ENCODE measurements at regions not wholly inside any gene's neighbourhood (a gene's known extent, or its start where the extent isn't known, plus 50 kb on each side); places are given as distances from the start of the nearest gene placed in this dataset.

DNA sequence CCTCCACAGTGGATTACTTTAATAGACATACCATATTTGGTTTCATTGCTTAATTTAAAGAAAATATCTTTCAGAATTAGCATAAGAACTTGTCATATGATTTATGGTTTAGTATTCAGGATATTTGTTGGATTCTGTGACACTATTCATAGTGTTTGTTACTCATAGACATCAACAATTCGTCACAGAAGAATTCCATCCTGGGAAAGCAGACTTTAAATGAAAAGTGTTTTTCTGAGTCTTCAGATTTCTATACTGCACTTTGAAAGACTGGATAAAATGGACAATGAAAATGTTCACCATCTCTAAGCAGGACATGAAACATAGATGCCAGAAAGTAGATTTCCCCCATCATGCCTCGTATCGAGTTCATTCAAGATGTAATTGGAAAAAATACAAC, 435.6 kb upstream of the ONECUT1 start:
- Histone ChIP-seq H3K27ac (no peak overlapping the region), H3K9me3 (no peaks in the 10 kb centered on the region), H3K27me3 (no peaks in the 10 kb centered on the region), H3K4me1 (no peaks in the 10 kb centered on the region), H3K36me3 (no peaks in the 10 kb centered on the region), H3K4me3 (no peak overlapping the region)
- no peak for ATAC-seq
- TF ChIP-seq POLR2AphosphoS5 (IDR thresholded peaks at IDR 0.05) (no peak), POLR2A (IDR thresholded peaks at IDR 0.05) (no peak), EP300 (IDR thresholded peaks at IDR 0.05) (no peak)
- TF ChIP-seq, protein P1, sequence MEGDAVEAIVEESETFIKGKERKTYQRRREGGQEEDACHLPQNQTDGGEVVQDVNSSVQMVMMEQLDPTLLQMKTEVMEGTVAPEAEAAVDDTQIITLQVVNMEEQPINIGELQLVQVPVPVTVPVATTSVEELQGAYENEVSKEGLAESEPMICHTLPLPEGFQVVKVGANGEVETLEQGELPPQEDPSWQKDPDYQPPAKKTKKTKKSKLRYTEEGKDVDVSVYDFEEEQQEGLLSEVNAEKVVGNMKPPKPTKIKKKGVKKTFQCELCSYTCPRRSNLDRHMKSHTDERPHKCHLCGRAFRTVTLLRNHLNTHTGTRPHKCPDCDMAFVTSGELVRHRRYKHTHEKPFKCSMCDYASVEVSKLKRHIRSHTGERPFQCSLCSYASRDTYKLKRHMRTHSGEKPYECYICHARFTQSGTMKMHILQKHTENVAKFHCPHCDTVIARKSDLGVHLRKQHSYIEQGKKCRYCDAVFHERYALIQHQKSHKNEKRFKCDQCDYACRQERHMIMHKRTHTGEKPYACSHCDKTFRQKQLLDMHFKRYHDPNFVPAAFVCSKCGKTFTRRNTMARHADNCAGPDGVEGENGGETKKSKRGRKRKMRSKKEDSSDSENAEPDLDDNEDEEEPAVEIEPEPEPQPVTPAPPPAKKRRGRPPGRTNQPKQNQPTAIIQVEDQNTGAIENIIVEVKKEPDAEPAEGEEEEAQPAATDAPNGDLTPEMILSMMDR (IDR thresholded peaks at IDR 0.05), result no peak
- 51 to 59% methylated on average over 3 of the region's 3 CpGs for whole genome bisulfite sequencing, 2 donors (ENCODE audit: low coverage in 1 of 2)

DNA sequence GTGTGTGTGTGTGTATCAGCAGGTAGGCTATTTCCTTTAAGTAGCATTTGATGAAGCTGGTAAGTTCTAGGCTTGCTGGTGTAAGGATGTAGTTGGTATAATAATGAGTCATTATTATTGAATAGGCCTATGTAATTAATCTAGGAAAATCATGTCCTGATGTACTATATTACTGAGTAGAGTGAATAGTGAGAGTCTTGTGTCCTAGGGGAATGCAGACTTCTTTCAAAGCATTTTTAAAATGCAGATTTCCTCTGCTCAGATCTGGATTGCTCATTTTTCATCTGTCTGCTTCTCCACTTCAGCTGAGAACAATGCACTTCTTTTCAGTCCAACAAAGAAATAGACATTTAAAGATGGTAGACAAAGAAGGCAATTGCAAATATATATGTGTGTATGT, 434.2 kb upstream of the ONECUT1 start:
- H3K9me3 ChIP-seq, result no peaks in the 10 kb centered on the region
- TF ChIP-seq POLR2A (IDR thresholded peaks at IDR 0.05) (no peak), POLR2AphosphoS5 (IDR thresholded peaks at IDR 0.05) (no peak), EP300 (IDR thresholded peaks at IDR 0.05) (no peak)
- TF ChIP-seq, protein P1 (IDR thresholded peaks at IDR 0.05), result no peak
- no peak for ATAC-seq
- no peaks in the 10 kb centered on the region for H3K4me1 ChIP-seq
- H3K36me3 ChIP-seq, result no peaks in the 10 kb centered on the region
- no peak overlapping the region for H3K4me3 ChIP-seq
- H3K27ac ChIP-seq, result no peak overlapping the region
- H3K27me3 ChIP-seq, result no peaks in the 10 kb centered on the region

DNA sequence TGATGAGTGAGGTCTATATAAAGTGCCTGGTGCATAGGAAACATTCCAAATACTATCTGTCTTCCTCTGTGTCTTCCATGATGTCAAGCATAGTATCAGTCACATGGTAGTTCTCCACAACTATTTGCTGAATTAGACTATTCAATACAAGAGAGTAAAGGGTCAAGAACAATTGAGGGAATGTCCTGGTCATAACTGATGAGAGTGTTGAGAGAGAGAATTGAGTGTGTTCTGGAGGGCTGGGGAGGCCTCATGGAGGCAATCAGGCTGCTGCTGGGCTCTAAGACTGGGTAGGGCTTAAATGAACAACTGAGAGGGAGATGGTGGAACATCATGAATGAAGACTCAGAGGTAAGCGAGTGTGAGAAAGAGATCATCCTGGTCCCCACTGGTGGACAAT, 433.7 kb upstream of the ONECUT1 start:
- no peak overlapping the region for H3K27ac ChIP-seq
- TF ChIP-seq EP300 (IDR thresholded peaks at IDR 0.05) (no peak), POLR2A (IDR thresholded peaks at IDR 0.05) (no peak), POLR2AphosphoS5 (IDR thresholded peaks at IDR 0.05) (no peak)
- TF ChIP-seq, protein P1 (IDR thresholded peaks at IDR 0.05), result no peak
- WGBS, 2 donors (ENCODE audit: low coverage in 1 of 2), result 90 to 92% methylated on average over 1 of the region's 1 CpG
- ATAC-seq, result no peak
- no peaks in the 10 kb centered on the region for H3K36me3 ChIP-seq
- no peaks in the 10 kb centered on the region for H3K9me3 ChIP-seq
- H3K4me1 ChIP-seq, result no peaks in the 10 kb centered on the region
- H3K4me3 ChIP-seq, result no peak overlapping the region
- H3K27me3 ChIP-seq, result no peaks in the 10 kb centered on the region

DNA sequence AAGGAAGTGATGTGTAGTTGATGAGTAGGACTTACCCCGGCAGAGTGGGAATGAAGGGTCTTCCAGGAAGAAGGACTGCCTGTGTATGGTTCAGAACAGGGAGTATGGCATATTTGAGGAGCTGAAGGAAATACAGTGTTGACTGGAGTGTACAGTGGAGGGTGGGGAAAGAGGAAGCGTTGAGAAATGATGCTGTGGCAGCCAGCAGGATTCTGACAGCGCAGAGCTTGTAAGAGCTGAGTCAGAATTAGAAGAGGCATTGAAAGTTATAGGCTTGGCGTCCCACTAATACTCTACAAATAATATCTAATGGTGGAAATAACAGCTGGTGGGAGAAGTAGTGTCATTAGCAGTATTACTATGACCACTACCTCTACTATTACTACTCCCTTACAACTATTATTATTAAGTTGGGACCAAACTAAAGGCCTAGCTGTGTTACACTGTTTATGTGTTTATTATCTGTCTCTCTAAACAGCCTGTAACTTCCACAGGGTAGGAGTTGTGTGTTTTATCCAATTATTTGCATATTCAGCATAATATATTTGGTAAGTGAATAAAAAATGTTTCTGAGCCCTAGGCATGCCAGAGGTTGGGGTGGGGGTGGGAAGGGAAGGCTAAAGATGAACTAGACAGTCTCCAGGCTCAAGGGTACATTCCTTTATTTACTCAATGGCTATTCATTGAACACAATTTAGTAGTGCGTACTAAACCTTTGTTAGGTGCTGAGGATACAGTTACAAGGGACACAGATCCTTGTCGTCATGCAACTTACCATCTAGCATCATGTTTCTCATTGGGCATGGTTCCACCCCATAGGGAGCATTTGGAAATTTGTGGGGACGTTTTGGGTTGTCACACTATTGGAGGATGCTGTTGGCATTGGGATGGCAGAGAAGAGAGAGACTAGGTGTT, 428.8 kb upstream of the ONECUT1 start:
- ATAC-seq, result no peak
- H3K36me3 ChIP-seq, result no peaks in the 10 kb centered on the region
- no peaks in the 10 kb centered on the region for H3K9me3 ChIP-seq
- H3K27ac ChIP-seq, result no peak overlapping the region
- H3K27me3 ChIP-seq, result no peaks in the 10 kb centered on the region
- no peaks in the 10 kb centered on the region for H3K4me1 ChIP-seq
- TF ChIP-seq, protein P1 (IDR thresholded peaks at IDR 0.05), result no peak
- TF ChIP-seq POLR2A (IDR thresholded peaks at IDR 0.05) (no peak), EP300 (IDR thresholded peaks at IDR 0.05) (no peak), POLR2AphosphoS5 (IDR thresholded peaks at IDR 0.05) (no peak)
- H3K4me3 ChIP-seq, result no peak overlapping the region
- 60 to 81% methylated on average over 5 to 7 of the region's 7 CpGs for WGBS, 2 donors (ENCODE audit: low coverage in 1 of 2)

DNA sequence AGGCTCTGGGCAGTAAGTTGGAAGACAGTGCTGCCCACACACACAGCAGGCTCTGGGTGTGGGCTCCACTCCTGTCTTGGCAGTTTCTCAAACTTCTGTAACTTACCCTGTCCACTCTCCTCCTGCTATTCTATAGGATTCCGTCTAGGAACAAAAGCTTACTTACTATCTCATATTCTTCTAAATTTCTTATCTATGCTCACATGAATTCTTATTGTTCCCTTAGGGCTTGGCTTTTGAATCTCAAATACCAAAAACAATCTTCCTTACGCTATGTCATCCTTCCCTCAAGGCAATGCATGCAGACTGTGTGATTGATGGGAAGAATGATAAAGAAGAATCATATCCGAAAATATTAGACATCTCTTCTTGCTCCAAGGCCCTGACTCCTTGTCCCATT, 425.9 kb upstream of the ONECUT1 start:
- no peak overlapping the region for H3K4me3 ChIP-seq
- WGBS, 2 donors (ENCODE audit: low coverage in 1 of 2), result 53 to 60% methylated on average over 1 to 3 of the region's 3 CpGs
- no peaks in the 10 kb centered on the region for H3K36me3 ChIP-seq
- no peak overlapping the region for H3K27ac ChIP-seq
- TF ChIP-seq POLR2AphosphoS5 (IDR thresholded peaks at IDR 0.05) (no peak), POLR2A (IDR thresholded peaks at IDR 0.05) (no peak), EP300 (IDR thresholded peaks at IDR 0.05) (no peak)
- TF ChIP-seq, protein P1 (IDR thresholded peaks at IDR 0.05), result no peak
- no peaks in the 10 kb centered on the region for H3K9me3 ChIP-seq
- ATAC-seq, result no peak
- no peaks in the 10 kb centered on the region for H3K27me3 ChIP-seq
- no peaks in the 10 kb centered on the region for H3K4me1 ChIP-seq

All from gastroesophageal sphincter (tissue), 4 donors.